Stimulated activated CD4-positive, alpha-beta T cell treated with anti-CD3 and anti-CD28 coated beads, Interleukin-1b, Interleukin-23, amount 100 ng/mL, for 4 hours (primary cell): ENCODE measurements at regions not wholly inside any gene's neighbourhood (a gene's known extent, or its start where the extent isn't known, plus 50 kb on each side); places are given as distances from the start of the nearest gene placed in this dataset.
"Not testable (repeated sequence)": the region's sequence is repeated elsewhere in the genome, so short reads cannot be mapped to it uniquely, and the experiment has no call there.

Experiments used
- DNase-seq, 2 donors: peaks; one replicate each; pipeline ENCODE4 v3.0.0-alpha.2; 2020; ENCODE audit warnings: low read depth in 2 of 2

DNA sequence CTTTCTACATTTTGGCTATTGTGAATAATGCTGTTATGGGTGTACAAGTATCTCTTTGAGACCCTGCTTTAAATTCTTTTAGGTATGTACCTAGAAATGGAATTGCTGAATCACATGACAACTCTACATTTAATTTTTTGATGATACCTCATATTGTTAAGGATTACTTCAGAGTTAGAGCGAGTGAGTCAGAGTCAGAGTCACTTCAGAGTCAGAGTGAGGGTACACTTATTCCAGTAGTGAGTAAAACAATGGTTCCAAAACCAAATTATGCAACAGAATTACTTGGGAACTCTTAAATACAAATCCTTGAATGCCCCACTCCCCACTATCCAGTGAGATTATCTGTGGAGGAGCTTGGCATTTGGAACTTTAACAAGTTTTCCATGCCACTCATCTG is 50.3 kb upstream of the SNRK start:
- no peak for DNase-seq

DNA sequence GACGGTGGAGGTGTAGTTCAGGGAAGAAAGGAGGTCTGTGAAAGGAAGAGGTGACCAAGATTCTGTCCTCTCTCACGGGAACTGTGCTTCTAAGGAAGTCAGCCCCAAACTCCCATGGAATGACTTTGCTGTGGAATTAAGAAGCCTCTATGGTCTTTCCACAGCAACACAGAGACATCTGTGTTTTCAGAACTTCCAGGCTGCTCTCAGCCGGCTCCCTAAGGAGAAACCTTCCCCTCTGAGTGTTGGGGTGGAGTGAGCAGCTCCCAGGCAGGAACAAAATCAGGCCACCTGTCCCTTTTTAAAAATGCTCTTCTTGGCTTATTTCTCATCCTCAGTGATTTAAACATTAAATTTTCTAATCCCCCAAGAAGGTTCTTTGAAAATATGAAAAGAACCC is 53.3 kb upstream of the SNRK start:
- no peak for DNase-seq

DNA sequence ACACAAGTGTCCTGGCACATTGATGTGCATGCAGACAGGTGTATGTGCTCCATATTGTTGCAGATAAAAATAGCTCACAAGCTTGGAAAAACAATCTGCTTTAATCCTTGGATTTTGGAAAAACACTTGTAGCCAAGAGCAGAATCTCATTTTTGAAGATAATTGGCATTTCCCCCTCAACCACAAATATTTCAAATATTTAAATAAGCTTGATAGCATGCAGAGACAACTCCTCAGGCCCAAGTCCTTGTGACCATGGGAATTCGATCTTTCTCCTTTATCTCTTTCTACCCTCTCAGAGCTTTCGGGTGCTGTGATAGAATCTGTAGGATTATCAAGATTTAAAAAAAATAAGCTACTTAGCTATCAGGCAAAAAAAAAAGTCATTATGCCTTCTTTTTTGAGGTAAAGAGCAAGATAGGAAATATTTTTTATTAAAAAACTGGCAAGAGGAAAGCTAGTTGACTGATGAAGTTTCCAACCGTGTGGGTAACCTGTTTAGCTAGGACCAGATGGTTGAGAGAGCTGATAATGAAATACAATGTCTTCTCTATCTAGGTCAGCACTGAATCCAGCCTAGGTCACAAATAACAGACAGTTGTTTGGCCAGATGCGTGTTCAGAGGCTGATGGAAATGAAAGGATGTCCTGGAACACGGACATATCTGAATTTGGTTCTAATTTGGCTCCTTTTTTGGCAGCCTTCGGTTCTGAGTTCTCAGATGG is 54.9 kb upstream of the SNRK start:
- DNase-seq, result no peak

DNA sequence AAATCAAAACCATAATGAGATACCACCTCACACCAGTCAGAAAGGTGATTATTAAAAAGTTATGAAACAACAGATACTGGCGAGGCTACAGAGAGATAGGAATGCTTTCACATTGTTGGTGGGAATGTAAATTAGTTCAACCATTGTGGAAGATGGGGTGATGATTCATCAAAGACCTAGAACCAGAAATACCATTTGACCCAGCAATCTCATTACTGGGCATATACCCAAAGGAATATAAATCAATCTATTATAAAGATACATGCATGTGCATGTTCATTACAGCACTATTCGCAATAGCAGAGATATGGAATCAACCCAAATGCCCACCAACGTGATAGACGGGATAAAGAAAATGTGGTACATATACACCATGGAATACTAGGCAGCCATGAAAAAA is 56.5 kb upstream of the SNRK start:
- not testable (repeated sequence) for DNase-seq

DNA sequence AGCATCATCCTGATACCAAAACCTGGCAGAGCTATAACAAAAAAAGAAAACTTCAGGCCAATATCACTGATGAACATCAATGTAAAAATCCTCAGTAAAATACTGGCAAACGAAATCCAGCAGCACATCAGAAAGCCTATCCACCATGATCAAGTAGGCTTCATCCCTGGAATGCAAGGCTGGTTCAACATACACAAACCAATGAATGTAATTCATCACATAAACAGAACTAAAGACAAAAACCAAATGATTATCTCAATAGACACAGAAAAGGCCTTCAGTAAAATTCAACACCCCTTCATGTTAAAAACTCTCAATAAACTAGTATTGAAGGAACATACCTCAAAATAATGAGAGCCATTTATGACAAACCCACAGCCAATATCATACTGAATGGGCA is 58.7 kb upstream of the SNRK start:
- not testable (repeated sequence) for DNase-seq

DNA sequence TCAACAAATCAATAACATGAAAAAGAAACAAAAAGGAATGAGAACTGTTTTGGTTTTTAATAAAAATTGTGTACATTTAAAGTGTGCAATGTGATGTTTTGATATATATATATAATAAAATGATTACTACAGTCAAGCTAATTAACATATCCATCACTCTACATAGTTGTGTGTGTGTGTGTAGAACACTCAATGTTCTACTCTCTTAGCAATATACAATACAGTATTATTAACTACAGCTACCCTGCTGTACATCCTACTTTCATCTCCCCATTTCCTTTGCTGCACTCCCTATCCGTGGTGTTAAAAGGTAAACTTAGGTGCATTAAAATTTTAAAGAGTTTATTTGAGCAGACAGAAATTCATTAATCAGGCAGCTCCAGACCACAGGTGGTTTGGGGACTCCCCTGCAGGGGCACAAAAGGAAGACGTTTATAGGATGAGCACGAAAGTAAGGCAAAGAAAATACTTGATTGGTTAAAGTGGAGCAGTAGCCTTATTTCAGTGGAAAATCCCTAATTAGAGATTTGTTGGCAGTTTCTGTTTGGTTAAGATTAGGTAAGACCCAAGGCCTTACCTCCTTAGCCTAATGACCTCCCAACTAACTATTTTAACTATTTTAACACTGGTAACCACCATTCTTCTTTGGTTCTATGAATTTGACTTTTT is 61.8 kb upstream of the SNRK start:
- DNase-seq, result no peak

DNA sequence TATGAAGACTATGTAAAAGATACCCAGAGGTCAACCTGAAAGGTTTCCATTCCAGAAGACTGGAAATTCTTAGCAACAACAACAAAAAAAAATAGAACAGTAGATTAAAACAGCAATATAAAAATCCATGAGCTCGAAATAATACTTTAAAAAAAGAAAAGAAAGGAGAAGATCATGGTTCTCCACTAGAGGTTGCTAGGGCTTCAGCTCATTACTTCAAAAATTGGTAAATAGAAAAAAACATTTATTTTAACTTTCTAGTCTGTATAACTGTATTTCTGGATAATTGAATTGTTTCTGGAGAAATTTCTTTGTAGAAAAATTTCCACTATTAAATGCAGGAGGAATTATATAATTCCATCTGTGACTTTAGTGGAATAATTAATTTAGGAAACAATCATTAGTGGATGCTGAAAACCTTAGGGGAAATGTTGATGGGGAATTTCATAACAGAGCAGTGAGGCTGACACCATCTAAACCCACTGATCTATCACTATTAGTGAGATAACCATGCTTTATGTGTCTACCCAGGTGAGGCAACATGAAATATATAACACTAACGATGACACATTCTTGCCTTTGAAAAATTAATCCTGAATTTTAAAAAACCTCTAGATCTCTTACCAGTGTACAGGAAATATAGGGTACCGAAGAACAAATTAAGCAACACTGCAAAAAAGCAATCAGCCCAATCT is 62.5 kb upstream of the SNRK start:
- no peak for DNase-seq

DNA sequence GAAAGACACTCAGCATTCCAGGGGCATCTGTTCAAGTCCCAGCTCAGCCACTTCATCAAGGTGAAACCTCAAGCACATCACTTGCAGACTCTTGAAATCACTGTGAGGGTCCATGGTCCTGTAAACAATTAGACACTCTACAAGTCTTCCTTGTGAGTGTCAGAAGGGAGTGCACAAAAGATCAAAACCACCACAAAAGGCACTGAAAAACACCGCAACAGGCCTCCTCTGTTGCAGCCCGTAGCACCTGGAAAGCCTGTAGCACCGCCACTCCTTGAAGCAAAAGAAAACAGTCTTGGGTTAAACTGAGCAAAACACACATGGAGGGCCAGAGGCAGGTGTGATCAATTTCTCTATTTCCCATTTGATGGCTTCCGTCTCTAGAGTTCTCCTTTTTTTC is 63.8 kb upstream of the SNRK start:
- DNase-seq, result no peak

DNA sequence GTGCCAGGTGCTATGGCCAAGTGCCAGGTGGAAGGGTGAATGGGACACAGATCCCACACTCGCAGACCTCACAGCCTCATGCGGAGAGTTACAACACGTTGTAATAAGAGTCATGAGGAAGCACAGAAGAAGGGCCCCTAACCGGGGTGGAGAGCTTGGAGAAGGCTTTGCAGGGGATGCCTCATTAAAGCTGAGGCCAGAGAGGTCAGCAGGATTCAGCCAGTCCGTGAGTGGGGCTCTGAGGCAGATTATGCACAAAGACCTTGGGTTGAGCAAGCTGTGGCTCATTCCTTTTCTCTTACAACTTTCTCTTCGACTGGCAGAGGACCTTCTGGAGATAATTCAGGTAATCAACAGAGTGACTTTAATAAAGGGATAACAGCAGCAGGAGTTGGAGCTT is 65.3 kb upstream of the SNRK start:
- no peak for DNase-seq

DNA sequence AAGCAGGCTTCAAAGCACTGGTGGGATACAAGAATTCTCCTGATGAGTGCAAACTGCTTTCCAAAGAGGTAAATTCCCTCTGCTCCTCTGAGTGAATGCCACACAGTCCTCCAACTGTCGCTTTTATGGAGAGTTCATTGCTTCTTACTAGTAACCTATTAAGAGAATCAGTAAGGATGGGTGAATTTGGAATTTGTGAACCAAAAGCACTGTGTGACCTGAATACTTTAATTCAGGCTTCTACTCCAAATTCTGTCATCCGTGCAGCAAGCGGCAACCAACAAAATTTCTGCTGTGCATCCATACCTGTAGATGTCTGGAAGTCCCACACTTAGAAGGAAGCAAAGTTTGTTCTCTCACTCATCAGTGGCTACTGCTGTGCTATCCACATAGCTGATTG is 66.7 kb upstream of the SNRK start:
- DNase-seq, result no peak

DNA sequence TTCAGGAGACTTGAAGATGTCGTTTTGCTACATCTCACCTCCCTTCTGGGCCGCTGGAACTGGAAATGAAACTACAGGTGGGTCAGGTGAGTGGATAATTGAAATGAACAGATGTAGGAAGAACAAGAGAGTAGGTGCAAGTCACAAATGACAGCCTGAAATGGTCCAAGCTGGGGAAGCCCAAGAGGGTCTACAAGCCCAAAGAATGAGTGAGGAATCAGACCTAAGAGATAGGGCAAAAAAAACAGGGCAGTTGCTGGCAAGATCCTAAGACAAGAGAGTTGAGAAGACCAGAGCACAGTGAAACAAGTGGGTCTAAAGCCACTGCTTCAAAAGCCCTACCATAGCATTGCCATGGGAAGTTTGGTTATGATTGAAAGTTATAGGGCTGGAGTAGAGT is 67.4 kb upstream of the SNRK start:
- DNase-seq, result no peak

DNA sequence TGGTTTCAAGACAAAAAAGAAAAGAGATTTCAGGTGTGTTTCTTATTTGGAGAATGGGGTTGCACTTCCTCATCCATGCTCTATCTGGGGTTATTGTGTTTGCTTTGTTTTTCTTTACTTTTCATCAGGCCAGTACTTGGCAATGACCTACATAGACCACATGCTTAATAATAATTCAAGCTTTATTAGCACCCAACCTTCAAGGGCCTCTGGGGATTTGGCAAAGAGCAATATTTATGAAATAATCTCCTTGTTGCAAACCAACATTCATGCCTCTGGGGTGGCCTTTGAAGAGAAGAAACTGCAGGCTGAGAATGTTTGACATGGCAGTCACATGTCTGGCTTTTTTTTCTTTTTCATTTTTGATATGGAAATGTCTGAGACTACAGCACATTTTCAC is 68.2 kb upstream of the SNRK start:
- no peak for DNase-seq

DNA sequence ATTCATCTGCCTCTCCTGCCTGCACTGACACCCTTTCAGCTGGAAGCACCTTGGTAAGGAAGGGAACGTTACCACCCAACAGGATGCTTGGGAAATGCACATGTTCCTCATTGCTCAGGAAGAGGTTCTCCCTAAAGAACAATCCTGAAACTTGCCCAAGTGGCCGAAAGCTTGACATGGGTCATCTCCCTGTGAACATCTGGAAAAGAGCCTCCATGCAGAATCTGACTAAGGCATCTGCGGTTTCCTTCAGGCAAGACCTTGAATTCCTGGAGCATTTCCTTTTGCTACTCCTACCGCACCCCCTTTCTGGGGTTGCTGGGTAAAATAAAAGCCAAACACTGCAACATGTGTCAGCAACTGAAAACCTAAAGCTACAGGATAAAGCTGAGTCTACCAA is 68.7 kb upstream of the SNRK start:
- DNase-seq, result no peak

DNA sequence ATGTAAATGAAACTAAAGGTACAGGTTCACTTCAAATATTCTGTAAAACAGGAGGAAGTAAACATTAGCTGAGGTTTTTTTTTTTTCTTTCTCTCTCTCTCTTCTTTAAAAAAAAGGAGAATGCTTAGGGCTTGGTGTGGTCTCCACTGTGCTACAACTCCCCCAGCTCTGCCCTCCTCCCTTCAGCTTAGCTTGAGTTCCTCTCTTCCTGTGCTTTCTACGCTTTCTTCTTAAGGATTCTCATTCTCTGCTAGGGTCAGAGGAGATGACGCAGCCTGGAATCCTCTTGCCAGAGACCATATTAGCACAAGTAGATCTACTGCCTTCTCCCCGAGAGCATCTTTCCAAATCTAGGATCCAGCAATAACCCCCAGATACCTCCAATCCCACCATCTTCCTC is 69.1 kb upstream of the SNRK start:
- DNase-seq, result no peak

DNA sequence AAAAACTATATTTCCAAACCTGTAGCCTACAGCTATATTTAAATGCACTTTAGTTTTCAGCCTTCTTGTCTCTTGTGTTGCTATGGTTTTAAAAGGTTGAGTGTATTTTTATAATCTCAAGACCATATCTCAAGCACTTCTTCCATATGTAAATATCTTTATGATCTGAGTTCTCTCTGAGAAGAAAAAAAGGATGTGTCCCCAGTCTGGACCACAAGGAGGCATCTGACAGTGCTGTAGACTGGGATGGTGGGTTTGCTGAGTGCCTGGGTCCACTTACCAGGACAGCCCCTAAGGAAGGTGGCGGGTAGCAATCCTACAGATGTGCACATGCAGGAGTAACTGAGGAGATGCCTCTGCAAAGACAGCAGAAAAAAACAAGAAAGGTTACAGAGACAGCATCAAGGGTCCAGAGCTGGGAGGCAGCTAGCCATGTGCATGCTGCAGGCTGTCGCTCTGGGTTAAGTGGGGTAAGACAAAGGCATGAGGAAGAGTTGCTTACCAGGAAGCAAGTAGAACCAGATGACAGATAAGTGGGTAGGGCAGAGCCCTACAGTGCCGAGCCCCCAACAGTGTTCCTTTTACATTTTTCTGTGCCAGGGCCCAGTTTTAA is 70.6 kb upstream of the SNRK start:
- no peak for DNase-seq

DNA sequence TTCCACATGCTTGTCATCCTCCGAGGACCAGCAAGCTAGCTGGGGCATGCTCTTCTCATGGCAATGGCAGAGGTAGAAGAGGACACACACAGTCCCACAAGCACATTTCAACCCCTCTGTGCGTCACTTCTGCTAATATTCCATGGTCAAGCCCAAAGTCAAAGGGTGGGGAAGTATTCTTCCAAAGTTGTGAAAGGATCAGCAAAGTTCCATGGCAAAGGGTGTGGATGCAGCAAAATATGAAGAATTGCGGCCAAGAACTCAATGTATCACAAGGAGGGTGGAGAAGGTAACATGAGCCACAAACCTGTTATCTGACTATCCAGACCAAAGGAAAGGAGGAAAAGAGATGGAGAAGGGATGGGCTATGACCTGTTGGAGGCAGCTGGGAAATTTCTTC is 71.2 kb upstream of the SNRK start:
- no peak for DNase-seq

DNA sequence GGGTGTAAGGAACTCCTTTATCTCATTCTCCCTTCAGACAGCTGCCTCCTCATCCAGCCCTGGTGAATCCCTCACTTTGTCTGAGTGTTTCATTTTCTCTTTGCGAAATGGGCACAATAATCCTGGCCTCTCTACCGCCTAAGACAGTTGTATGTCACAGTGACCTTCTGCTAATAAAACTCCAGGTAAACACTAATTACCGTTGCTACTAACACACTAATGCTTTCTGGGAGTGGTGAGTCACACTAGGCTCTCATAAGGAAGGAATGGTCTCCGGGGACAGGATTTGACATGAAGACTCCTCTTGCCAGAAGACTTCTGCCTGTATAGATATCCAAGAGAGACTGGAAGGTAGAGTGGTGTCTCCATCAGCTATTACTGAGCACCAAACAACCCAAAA is 71.7 kb upstream of the SNRK start:
- no peak for DNase-seq

DNA sequence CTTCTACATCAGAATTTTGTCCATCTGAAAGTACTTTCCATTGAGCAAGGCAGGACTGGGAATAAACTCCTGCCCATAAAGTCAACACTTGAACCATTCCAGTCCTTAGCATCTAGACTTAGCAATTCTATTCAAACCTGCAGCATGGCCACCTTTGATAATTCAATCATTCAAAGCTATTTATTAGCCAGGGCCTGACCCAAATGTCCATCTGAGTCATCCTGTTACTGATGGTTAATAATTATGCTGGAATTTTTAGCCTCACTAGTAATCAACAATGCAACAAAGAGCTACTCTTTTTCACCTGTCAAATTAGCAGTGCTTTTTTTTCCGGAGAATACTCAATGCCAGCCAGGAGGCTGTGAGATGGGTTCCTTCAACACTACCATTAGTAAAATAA is 72.7 kb upstream of the SNRK start:
- DNase-seq, result no peak

DNA sequence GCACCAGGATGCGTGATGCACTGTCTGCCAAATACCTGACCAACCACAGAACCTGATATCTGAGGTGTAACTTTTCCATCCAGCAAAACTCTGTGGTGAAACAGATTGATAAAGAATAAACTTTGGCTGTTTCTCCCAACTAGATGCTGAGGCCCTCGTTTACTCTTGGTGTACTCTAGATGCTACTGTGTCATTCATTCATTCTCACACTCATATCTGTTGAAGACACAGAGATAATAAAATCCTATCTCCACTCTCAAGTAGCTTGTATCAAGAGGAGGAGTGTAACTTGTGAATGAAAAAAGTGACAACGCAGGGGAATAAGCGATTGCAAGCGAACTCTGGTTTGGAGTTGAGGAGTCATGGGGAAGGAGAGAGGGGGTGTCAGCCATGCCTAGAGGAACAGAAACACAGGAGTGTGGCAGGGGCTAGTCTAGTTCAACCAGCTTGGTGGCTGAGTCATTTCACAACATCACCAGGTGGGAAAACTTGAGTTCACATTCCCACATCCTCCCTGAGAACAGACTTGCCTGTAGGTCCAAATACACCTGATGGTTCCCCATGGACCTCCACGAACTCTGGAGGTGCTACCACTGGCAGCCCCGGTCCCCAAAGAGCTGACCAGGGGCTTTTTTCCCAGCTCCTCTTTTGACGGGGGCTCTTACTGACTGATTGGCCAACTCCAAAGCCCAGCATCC is 73.3 kb upstream of the SNRK start:
- no peak for DNase-seq

DNA sequence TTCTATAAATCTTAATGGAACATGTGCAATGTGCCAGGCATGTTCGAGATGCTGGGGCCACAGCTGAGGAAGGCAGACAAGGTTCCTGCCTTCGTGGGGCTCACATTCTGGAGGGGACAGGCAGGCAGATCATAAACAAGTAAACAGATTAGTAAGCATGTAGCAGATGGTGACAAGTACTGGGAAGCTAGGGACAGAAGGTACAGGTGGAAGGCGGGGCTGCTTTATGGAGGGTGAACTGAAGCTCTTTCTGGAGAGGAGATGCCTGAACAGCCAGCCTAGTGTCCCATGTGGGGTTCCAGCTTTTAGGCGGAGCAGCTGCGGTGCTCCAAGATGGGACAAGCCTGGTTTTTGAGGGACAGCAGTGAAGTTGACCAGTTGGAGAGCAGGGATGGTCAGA is 74.7 kb upstream of the SNRK start:
- DNase-seq, result no peak

DNA sequence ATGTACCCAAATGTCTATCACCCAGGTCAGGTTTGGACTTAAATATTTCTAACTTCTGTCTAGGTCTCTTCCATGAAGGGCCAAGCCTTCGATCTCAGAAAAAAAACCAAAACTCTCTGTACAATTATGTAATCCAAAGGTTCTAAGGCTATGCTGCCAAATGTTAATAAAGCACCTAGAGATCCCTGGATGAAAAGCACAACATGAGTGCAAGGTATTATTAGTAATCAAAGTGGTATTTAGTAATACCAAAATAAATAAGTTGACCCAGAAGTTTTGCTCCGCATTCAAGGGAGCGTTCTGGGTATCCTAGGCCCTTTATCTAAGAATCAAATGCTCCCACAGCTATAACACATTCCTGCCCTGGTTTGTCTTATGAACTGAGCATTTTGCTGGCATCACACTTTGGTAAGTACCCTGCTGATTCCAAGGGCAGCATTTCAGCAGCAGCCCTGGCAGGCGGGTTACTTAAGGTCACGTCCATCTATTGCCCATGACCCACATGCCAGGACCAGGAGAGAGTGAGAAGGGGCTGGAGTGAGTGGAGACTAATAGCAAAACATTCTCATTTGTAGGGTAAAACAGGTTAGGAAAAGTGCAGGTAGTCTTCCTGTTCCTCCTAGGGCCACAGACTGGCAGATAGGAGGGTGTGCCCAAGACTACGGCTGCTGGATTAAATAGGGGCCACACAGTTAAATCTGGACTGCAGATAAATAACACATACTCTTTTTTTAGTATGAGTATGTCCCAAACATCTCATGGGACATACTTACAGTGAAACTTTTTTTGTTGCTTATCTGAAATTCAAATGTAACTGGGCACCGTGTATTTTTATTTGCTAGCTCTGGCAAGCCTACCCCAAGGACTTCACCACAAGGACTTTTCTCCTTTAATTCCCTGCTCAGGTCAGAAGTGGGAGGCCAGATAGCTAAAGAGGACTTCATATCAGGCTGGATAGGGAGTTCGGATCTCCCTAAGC is 76.0 kb upstream of the SNRK start:
- DNase-seq, result no peak
